Aorta (tissue), 5 donors: ENCODE measurements at regions not wholly inside any gene's neighbourhood (a gene's known extent, or its start where the extent isn't known, plus 50 kb on each side); places are given as distances from the start of the nearest gene placed in this dataset.
"Not testable (repeated sequence)": the region's sequence is repeated elsewhere in the genome, so short reads cannot be mapped to it uniquely, and the experiment has no call there.

Experiments
- ATAC-seq: fragments of 200-7000 bp; cut with Tn5 transposase; one replicate; pipeline ENCODE4 v1.9.1; 2022; ENCODE audit warnings: moderate library complexity; ENCODE audit not compliant: low FRiP score
- DNase-seq, 2 donors: peaks; one replicate each; pipeline ENCODE4 v3.0.0-alpha.2; 2020
- H3K27ac ChIP-seq, 2 donors: one replicate each; pipeline ENCODE4 v1.5.1; 2013; ENCODE audit warnings: low read length in 2 of 2, mild to moderate bottlenecking in 2 of 2, moderate library complexity in 2 of 2, control low read depth in 1 of 2, inconsistent platforms in 1 of 2, low read depth in 1 of 2
- H3K27me3 ChIP-seq, 2 donors: one replicate each; pipeline ENCODE4 v1.6.1; 2013; ENCODE audit warnings: control low read depth in 1 of 2, low read length in 1 of 2, mild to moderate bottlenecking in 1 of 2, moderate library complexity in 1 of 2; ENCODE audit not compliant: insufficient read depth in 2 of 2, control insufficient read depth in 1 of 2
- H3K36me3 ChIP-seq, 2 donors: one replicate each; pipeline ENCODE4 v1.6.1; 2013; ENCODE audit warnings: control low read depth in 1 of 2, low read length in 1 of 2, mild to moderate bottlenecking in 1 of 2; ENCODE audit not compliant: insufficient read depth in 2 of 2, control insufficient read depth in 1 of 2
- H3K4me1 ChIP-seq, 2 donors: one replicate each; pipeline ENCODE4 v1.6.1; 2013; ENCODE audit warnings: low read length in 2 of 2, control low read depth in 1 of 2, mild to moderate bottlenecking in 1 of 2, moderate library complexity in 1 of 2; ENCODE audit not compliant: insufficient read depth in 2 of 2, control insufficient read depth in 1 of 2
- H3K4me3 ChIP-seq, 2 donors: one replicate each; pipeline ENCODE4 v1.5.1; 2013; ENCODE audit warnings: low read length in 2 of 2, control low read depth in 1 of 2, mild to moderate bottlenecking in 1 of 2
- H3K9me3 ChIP-seq: one replicate; pipeline ENCODE4 v1.6.1; 2013; ENCODE audit warnings: mild to moderate bottlenecking, low read length; ENCODE audit not compliant: control insufficient read depth
- WGBS, 2 donors: extraction: QIAGEN DNeasy Blood & Tissue Kit; methylation state at CpG; one replicate each; pipeline ENCODE4 v1.1.7; 2013; 5-methylcytosine and 5-hydroxymethylcytosine counted together
- intact Hi-C, 2 donors: fragments of 100-400 bp; cut with DNase I; formaldehyde crosslinking; loops; one replicate each; pipeline versions ENCODE4 v1.14.2 to v1.15.0; 2022
- donor health status: healthy with polysubstance abuse.
- donor health status: Bipolar disorder and iron deficiency.
- donor health status: DM: no; HTN: no; CAD: no.
- donor health status: DM: no; HTN: no; CAD: no.
- donor health status: DM: yes; HTN: yes; CAD: no.

DNA sequence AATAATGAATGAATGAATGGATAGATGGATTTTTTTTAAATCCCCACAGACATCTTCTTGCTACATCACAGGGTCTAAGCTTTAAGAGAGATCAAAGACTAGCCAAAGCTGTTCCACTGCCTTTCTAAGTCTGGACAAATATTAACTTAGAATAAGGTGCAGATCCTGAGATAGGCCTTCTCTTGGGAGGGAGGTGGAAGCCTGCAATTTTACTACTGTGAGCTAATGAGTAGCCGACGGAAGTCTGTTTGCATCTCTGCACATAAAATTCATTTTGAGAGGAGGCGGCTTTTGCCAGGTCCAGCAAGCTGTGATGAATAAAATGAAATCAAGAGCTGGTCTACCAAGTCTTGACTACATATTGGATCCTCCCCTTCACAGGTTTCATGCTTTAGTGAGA lies 484.9 kb downstream of the TMEM38B start:
- H3K36me3 ChIP-seq = no peaks in the 10 kb centered on the region
- no peaks in the 10 kb centered on the region for H3K27me3 ChIP-seq
- no peak overlapping the region for H3K27ac ChIP-seq
- intact Hi-C loops = no loop called here
- no peak for ATAC-seq
- no peak for DNase-seq
- H3K4me1 ChIP-seq = no peaks in the 10 kb centered on the region
- no peaks in the 10 kb centered on the region for H3K9me3 ChIP-seq
- 85 to 89% methylated on average over 3 of the region's 3 CpGs for WGBS, 2 donors
- no peak overlapping the region for H3K4me3 ChIP-seq

DNA sequence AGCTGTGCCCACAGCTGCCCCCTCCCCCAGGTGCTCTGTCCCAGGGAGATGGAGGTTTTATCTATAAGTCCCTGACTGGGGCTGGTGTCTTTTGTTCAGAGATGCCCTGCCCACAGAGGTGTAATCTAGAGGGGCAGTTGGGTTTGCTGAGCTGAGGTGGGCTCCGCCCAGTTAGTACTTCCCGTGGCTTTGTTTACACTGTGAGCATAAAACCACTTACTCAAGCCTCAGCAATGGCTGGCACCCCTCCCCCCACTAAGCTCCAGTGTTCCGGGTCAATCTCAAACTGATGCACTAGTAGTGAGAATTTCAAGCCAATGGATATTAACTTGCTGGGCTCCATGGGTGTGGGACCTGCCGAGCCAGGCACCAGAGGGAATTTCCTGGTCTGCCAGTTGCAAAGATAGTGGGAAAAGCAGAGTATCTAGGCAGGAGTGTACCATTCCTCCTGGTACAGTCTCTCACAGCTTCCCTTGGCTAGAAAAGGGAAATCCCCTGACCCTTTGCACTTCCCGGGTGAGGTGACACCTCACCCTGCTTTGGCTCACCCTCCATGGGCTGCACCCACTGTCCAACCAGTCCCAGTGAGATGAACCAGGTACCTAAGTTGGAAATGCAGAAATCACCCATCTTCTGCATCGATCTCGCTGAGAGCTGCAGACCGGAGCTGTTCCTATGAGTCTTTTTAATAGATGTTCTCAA lies 509.6 kb downstream of the TMEM38B start:
- H3K4me3 ChIP-seq, DNase-seq, H3K36me3 ChIP-seq, H3K4me1 ChIP-seq, H3K9me3 ChIP-seq, ATAC-seq, intact Hi-C loops, H3K27me3 ChIP-seq, H3K27ac ChIP-seq: not testable (repeated sequence)
- 76 to 78% methylated on average over 8 of the region's 8 CpGs for WGBS, 2 donors

DNA sequence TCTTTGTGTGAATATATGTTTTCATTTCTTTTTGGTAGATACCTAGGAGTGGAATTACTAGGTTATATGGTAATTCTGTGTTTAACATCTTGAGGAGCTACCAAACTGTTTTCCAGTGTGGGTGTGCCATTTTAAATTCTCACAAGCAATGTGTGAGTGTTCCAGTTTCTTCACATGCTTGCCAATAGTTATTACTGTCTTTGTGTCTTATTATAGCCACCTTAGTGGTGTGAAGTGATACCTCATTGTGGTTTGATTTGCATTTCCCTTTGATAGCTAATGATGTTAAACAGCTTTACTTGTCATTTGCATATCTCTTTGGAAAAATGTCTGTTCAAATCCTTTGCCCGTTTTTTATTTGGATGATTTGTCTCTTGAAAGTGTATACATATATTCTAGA lies 513.0 kb downstream of the TMEM38B start:
- no peaks in the 10 kb centered on the region for H3K9me3 ChIP-seq
- no peaks in the 10 kb centered on the region for H3K4me1 ChIP-seq
- WGBS, 2 donors = 52 to 64% methylated on average over 1 of the region's 1 CpG
- ATAC-seq = no peak
- intact Hi-C loops = no loop called here
- DNase-seq = no peak
- no peak overlapping the region for H3K4me3 ChIP-seq
- H3K27me3 ChIP-seq = no peaks in the 10 kb centered on the region
- no peaks in the 10 kb centered on the region for H3K36me3 ChIP-seq
- no peak overlapping the region for H3K27ac ChIP-seq

DNA sequence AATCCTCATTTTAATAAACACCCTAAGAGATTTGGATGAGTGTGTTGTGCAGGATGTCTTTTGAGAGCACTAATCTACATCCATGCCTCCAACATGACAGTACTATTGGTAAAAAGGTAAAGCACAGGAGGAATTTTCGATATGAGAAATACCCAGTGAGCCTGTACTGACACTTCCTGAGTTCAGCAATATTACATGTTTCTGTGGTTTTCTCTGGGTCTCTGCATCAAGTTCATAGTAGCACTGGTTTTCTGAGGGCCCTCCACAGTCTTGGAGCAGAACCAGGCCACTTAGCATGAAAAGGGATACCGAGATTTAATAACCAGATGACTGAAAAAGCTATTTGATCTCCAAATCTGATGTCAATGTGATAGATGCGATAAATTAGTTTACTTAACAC lies 524.1 kb downstream of the TMEM38B start:
- DNase-seq (no peak), ATAC-seq (no peak)
- WGBS, 2 donors = 73 to 79% methylated on average over 3 of the region's 3 CpGs

DNA sequence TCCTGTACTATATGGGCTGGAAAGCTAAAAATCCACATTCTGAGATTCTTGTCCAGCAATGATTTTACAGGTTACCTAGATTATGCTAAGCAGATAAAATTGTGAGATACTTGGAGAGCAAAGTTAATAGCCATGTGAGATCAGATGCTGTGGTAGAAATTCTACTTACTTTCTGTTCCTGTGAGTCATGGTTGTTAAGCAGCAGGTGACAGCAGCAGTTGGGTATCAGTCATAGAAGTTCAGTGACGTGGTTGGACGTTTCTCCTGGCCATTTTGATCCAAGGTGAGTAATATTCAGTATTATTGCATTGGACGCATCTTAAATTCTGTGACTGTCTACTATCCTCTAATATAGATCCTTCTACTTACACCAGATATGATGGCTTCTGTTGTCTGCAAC lies 524.5 kb downstream of the TMEM38B start:
- 73 to 74% methylated on average over 3 of the region's 3 CpGs for WGBS, 2 donors
- H3K4me3 ChIP-seq = no peak overlapping the region
- ATAC-seq = no peak
- H3K27me3 ChIP-seq = no peaks in the 10 kb centered on the region
- H3K27ac ChIP-seq = no peak overlapping the region
- intact Hi-C loops = no loop called here
- no peaks in the 10 kb centered on the region for H3K9me3 ChIP-seq
- no peaks in the 10 kb centered on the region for H3K36me3 ChIP-seq
- H3K4me1 ChIP-seq = no peaks in the 10 kb centered on the region
- DNase-seq = no peak

More for the DNA sequence above, 524.1 kb downstream of the TMEM38B start:
- no peak overlapping the region for H3K27ac ChIP-seq
- H3K4me1 ChIP-seq = no peaks in the 10 kb centered on the region
- intact Hi-C loops = no loop called here
- H3K27me3 ChIP-seq = no peaks in the 10 kb centered on the region
- H3K36me3 ChIP-seq = no peaks in the 10 kb centered on the region
- no peak overlapping the region for H3K4me3 ChIP-seq
- H3K9me3 ChIP-seq = no peaks in the 10 kb centered on the region

DNA sequence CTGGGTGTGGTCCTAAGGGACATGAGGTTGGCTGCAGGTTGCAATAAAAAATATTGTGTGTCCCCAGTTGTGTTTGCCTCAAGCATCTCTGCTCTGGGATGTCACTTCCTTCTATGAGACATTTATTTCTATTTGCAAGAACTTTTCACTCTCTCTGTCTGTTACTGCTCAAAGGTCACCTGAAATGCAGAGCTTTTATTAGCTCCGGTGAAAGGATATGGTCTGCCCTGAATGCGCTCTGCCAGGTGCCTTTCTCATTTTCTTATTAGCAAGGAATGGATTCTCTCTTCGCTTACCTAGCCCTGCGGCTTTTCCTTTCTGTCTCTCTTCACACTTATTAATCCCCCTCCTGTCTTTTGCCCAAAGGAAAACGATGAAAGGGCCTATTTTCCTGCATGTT lies 526.1 kb downstream of the TMEM38B start:
- Histone ChIP-seq H3K4me3 (no peak overlapping the region), H3K27me3 (no peaks in the 10 kb centered on the region), H3K36me3 (no peaks in the 10 kb centered on the region), H3K9me3 (no peaks in the 10 kb centered on the region), H3K4me1 (no peaks in the 10 kb centered on the region), H3K27ac (no peak overlapping the region)
- DNase-seq (no peak), ATAC-seq (no peak)
- intact Hi-C loops = no loop called here
- WGBS, 2 donors = 78 to 80% methylated on average over 5 of the region's 5 CpGs

DNA sequence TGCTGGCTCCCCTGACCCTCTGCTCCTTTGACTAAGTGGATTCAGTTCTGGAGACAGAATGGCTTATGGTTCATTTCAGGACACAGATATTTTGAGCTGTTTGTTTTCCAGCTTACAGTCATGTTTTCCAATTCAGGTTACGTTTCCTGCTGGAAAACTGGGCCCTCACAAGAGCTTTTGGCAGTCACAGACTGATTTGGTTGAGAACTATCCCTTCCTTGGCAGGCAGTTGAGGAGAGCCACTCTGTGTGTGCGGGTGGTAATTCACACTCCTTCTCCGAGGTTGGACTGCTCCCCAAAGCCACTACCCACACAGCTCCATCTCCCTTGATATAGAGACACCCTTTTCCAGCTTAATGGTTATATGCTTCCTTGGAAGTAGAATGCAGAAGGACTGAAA lies 534.5 kb downstream of the TMEM38B start:
- no peak for ATAC-seq
- H3K9me3 ChIP-seq = no peaks in the 10 kb centered on the region
- no peak overlapping the region for H3K27ac ChIP-seq
- WGBS, 2 donors = 41 to 45% methylated on average over 3 of the region's 3 CpGs
- H3K4me1 ChIP-seq = no peaks in the 10 kb centered on the region
- H3K36me3 ChIP-seq = no peaks in the 10 kb centered on the region
- intact Hi-C loops = no loop called here
- no peaks in the 10 kb centered on the region for H3K27me3 ChIP-seq
- no peak overlapping the region for H3K4me3 ChIP-seq
- DNase-seq = no peak

DNA sequence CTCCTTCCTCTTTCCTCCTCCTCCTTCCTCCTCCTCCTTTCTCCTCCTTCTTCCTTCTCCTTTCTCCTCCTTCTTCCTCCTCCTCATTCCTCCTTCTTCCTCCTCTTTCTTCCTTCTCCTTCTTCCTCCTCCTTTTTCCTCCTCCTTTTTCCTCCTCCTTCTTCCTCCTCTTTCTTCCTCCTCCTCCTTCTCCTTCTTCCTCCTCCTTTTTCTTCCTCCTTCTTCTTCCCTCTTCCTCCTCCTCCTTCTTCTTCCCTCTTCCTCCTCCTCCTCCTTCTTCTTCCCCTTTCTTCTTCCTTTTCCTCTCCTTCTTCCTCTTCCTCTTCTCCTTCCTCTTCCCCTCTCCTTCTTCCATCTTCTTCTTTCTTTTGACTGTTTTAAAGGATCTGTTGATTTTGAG lies 538.8 kb downstream of the TMEM38B start:
- no peak overlapping the region for H3K4me3 ChIP-seq
- DNase-seq (no peak), ATAC-seq (no peak)
- H3K9me3 ChIP-seq = no peaks in the 10 kb centered on the region
- no peak overlapping the region for H3K27ac ChIP-seq
- H3K27me3 ChIP-seq = no peaks in the 10 kb centered on the region
- H3K36me3 ChIP-seq = no peaks in the 10 kb centered on the region
- intact Hi-C loops = no loop called here
- H3K4me1 ChIP-seq = no peaks in the 10 kb centered on the region

DNA sequence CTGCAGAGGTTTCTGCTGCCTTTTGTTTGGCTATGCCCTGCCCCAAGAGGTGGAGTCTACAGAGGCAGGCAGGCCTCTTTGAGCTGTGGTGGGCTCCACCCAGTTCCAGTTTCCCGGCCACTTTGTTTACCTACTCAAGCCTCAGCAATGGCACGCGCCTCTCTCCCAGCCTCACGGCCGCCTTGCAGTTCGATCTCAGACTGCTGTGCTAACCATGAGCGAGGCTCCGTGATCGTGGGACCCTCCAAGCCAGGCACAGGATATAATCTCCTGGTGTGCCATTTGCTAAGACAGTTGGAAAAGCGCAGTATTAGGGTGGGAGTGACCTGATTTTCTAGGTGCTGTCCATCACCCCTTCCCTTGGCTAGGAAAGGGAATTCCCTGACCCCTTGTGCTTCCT lies 566.6 kb downstream of the TMEM38B start:
- H3K36me3 ChIP-seq, H3K9me3 ChIP-seq, H3K4me1 ChIP-seq, H3K27ac ChIP-seq, H3K27me3 ChIP-seq, H3K4me3 ChIP-seq, DNase-seq, intact Hi-C loops, ATAC-seq: not testable (repeated sequence)
- 92 to 95% methylated on average over 10 of the region's 10 CpGs for WGBS, 2 donors
